GM18867 (cell line): ENCODE measurements at regions not wholly inside any gene's neighbourhood (a gene's known extent, or its start where the extent isn't known, plus 50 kb on each side); places are given as distances from the start of the nearest gene placed in this dataset.

Experiments
- ATAC-seq: cut with Tn5 transposase; IDR thresholded peaks from one replicate; pipeline ENCODE4 v1.9.1; 2021; ENCODE audit warnings: mild to moderate bottlenecking, moderate library complexity; ENCODE audit not compliant: unreplicated experiment

- ATAC-seq, result no peak
These were observed 154.5 kb downstream of the TENT4A start for GRCh38 chr5:6867712-6868111.

DNA sequence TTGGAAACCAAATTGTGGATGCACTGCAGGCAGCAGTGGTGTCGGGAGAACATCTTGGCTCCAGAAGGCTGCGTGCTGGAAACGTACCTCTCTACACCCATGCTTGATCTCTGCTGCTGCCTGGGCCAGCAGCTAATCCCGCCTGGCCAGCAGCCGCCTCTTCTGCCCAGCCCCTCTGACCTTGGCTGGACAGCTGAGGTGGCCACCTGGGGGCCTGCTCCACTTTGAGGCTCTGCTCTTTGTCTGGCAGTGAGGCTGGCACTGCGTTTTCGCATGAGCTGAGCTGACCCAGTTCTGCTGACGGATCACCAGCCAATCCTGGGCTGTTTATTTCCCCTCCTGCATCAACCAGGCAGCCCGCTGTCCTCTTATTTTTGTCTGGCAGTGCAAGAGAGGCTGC is 154.9 kb downstream of the TENT4A start:
- ATAC-seq, result no peak

DNA sequence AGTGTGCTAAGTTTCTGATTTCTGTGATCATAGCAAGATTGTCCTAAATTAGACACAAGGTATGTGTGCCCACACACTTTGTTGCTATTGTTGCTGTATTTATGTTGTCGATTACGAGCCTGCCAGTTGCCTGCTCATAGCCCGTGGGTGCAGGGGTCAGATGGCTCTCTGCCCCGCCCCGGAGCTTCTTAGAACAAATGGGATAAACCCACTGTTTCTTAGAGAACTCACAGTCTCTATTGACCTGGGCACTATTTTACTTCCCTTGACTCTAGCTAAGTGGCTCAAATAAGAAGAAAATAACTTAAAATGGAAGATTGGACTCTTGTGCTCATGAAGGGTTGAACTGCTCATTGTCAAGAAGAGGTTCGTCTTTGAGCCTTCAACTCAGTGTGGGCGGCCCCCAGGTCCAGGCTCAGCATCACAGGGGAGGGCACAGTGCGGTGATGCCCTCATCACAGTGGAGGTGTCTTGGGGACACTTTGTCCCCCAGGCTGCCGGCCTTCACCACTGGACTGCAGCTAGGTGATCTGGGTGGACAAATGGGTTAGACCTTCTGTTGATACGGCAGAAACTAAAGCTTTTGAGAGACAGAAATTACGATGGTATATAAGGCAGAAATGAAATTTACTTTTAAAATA is 155.5 kb downstream of the TENT4A start:
- no peak for ATAC-seq

DNA sequence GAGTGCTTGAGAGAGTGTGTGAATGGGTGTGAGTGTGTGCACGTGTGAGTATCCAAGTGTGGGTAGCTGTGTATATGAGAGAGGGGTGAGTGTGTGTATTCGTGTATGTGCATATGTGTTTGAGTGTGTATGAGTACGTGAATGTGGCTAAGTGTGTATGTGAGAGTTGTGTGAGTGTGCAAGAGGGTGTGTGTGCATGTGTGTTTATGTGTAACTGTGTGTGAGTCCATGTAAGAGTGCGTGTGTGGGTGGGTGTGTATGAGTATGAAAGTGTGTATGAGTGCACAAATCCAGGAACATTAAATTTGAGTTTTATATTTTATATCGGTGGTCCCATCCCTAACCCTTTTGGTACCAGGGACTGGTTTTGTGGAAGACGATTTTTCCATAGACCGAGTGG is 156.4 kb downstream of the TENT4A start:
- ATAC-seq, result no peak

GRCh38 chr5:6872441-6873160 is 159.4 kb downstream of the TENT4A start:
- ATAC-seq, result no peak

DNA sequence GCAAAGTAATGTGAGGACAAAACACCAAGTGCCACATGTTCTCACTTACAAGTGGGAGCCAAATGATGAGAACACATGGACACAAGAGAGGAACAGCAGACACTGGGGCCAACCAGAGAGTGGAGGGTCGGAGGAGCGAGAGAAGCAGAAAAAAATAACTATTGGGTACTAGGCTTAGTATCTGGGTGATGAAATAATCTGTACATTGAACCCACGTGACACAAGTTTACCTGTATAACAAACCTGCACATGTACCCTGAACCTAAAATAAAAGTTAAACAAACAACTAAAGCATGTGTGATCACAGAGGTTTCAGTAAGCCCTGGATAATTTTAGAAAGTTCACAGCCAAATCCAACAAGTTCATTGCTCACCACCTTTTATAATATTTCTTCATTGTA is 160.1 kb downstream of the TENT4A start:
- ATAC-seq, result no peak

DNA sequence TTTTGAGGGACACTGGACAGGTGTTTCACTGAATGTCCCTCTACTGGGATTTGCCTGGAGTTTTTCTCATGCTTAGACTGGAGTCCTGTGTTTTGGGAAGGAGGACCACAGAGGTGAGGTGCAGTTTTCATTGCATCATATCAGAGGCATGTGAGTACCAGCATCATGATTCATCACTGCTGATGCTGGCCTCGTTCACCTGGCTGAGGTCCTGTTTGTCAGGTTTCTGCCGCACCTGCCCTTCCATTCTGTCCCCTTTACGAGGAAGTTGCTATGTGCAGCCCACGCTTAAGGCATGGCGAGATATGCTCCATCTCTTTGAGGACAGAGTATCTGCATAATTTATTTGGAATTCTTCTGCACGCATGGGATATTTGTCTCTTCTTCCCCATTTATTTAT is 162.1 kb downstream of the TENT4A start:
- no peak for ATAC-seq

DNA sequence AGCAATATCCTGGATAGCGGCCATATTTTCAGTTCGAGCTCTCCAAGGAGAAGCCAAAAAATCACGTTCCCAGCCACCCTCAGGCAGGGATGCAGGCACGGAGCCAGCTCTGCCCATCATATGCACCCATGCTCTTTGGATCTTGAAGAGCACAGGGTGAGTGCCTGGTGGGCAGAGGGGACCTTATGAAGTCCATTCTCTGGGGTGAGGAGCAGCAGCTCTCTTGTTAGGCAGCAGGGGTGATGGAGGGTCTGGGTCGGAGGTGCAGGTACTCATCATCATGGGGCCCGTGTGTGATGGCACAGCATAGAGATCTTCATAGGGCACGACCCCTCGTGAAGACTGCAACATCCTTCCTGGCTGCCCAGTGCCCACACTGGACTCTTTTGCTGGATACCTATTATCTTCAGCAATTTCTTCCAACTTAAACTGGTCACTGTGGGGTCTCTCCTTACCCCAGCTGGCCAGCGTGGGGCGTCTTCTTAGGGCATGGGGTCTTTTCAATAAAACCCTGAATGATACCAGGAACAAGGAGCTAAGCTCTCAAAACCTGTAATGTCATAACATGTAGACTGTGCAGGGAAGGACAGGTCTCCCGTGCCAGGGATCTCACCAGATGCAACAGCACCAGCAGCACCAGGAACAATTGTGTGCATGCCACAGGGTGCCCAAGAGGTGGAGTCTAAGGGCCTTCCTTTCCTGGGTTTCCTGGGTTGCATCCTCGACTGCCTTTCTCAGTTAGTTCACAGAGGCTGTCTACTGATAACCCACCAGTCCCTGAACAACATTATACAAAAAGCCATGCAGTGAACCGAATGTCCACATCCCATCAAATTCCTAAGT is 165.0 kb downstream of the TENT4A start:
- no peak for ATAC-seq

DNA sequence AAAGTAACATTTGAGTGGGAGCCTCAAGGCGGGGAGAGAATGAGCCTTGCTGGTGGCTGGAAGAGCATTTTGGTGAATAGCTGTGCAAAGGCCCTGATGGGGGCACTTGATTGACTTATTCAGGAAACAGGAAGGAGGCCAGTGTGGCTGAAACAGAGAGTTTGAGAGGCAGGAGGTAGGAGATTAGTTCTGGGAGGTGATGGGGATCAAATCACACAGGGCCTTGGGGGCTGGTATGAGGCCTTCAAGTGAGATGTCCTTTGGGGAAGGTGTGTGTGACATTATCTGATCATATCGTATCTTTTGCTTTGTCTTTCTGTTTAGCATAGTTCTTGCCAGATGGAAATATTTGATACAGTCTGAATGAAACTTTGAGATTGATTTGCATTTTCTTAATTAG is 172.3 kb downstream of the TENT4A start:
- ATAC-seq, result no peak

DNA sequence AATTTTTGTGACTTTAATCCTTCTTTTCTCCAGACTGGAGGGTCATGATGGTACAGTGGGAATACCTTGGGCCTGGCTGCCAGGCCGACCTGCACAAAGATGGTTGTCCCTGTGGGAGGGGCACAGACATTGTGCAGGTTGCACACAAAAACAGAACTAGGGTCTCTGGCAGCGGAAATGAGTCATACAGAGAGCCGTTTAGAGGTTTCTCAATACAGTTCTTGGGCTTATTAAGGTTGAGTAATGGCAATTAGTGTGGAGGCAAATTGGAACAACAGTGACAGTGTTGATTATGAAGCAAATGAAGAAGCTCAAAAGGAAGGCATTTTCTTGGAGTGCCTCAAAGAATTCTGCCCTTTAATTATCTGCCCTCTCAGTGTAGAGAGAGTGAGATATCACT is 173.6 kb downstream of the TENT4A start:
- no peak for ATAC-seq

DNA sequence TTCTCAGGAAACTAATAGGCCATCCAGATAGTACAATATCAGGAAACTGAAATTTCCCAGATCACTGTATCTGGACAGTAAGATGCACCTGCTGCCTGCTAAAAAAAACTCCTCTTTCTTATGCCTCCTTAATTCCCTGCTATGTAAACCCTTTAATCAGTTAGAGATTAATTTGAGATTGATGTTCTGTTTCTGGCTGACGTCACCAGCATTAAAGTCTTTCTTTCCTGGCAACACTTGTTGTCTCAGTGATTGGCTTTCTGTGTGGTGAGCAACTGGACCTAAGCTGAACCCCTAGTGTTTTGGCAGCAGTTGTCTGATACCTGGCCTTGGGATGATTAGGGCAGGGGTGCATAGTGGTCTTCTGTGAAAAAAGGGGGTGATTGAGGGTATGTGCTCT is 175.8 kb downstream of the TENT4A start:
- no peak for ATAC-seq

DNA sequence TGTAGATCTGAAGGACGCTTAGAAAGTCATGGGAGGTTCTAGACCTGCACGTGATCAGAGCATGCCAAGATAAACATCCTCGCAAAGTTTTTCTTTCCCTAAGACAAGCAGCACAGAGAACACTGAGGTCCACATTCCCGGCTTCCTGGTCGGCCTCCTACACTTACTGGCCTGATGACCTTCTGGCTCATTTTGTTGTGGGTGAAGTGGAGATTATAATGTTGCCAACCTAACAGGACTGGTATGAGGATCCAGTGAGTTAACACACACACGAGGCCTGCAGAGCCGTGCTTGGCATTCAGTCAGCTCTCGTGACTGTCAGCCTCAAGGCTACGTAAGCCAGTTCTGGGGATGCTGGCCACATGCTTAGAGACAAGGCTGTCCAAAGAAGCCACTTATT is 186.0 kb downstream of the TENT4A start:
- ATAC-seq, result no peak

- ATAC-seq, result no peak
These were observed 187.3 kb downstream of the TENT4A start for GRCh38 chr5:6900247-6901227.

- no peak for ATAC-seq
These were observed 188.9 kb downstream of the TENT4A start for GRCh38 chr5:6902094-6902493.

GRCh38 chr5:6902597-6902996 is 189.4 kb downstream of the TENT4A start:
- ATAC-seq, result no peak

DNA sequence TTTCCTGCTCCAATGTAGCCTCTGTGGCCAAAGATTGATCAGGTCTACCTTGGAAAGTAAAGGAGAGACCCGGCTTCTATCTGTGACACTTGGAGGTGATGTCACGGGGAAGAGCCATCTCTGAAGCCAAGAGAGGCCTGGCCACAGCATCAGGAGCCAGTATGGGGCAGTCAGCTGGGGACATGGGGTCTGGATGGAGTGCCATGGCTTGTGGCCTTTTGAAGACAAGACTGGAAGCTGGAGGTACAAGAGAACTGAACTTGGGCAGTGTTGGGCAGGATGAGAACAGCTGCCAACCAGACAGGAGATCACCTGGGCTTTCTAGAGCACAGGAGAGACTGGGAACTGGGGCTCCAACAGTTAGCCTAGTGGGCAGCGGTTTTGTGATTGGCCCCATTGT is 190.7 kb downstream of the TENT4A start:
- no peak for ATAC-seq

- peak; percentile 75 for ATAC-seq
These were observed 191.6 kb downstream of the TENT4A start for GRCh38 chr5:6904860-6905259.

DNA sequence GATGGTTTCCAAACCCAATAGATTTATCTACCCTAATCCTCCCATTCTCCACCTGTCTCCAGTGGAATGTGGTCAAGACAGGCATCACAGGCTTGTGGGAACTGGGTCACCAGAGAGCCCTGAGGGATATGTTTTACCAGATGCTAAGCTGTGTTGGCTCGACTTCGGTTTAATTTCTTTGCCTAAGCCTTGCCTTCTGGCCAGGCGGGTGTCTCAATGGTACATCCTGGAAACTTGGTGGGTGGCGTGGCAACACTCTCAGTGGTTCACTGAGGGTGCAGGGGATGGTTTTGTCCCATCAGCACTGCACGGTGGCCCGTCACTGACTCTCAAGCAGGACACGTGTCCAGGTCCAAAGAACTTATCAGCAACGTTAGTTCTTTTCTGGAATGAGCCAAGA is 192.2 kb downstream of the TENT4A start:
- ATAC-seq, result no peak

DNA sequence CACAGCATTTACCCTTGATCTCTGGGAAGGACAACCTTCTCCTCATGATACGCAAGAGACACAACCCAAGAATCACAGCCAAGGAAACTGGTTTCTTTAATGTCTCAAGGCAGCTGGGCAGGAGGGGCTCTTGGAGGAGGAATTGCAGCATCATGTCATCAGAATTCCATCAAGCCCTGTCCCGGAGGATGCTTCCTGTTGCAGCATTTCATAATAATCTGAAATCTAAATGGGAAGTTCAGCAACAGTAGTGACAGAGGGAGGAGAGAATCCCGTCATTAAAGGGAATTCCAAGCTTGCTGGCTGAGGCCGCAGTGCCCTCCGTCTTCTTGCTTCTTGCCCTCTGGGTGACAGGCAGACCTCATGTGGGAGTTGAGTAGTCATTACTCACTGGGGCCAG is 192.7 kb downstream of the TENT4A start:
- no peak for ATAC-seq

DNA sequence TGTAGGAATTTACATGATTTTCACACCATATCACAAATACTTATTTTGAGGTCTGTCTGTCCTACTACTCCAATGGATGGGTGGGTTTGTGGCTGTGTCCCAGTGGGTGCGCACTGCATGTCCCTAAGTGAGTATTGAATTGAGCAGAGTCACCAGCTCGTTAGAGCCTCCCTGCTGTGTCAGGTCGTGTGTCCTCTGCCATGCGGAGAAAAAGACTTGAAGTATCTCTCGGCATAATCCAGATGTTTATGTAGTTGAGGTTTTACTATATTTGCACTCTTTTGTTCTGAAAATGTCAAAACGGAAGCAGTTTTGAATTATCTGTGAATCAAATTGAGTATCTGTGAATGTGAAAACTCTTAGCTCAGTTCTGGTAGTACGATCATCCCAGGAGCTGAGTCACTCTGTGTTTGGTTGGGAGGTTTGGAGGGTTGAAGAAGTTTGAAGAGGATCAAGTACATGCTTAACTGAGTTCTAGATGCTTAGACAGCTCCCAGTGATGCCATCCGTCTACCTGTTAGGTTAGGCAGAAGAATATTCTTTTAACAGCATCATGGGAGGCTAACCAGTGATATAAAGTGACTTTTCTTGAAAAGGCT is 194.2 kb downstream of the TENT4A start:
- no peak for ATAC-seq
